Liver (tissue), 8 donors: ENCODE measurements at regions not wholly inside any gene's neighbourhood (a gene's known extent, or its start where the extent isn't known, plus 50 kb on each side); places are given as distances from the start of the nearest gene placed in this dataset.

ENCODE experiments used
- DNase-seq: peaks from one replicate; pipeline ENCODE4 v3.0.0-alpha.2; 2017; ENCODE audit warnings: low spot score
- H3K27ac ChIP-seq, 2 donors: one replicate each; pipeline ENCODE4 v1.7.0; 2013; ENCODE audit warnings: inconsistent platforms in 2 of 2, low read length in 2 of 2, control low read depth in 1 of 2, low read depth in 1 of 2, mild to moderate bottlenecking in 1 of 2
- H3K27me3 ChIP-seq, 4 donors: one replicate each; pipeline versions ENCODE4 v1.6.1 to v1.7.0; 2013; ENCODE audit warnings: low read length in 3 of 4, inconsistent platforms in 1 of 4, mild to moderate bottlenecking in 1 of 4, moderate library complexity in 1 of 4; ENCODE audit not compliant: control insufficient read depth in 4 of 4, insufficient read depth in 4 of 4
- H3K36me3 ChIP-seq, 4 donors: one replicate each; pipeline versions ENCODE4 v1.6.1 to v1.7.0; 2013; ENCODE audit warnings: low read length in 3 of 4, mild to moderate bottlenecking in 3 of 4, low read depth in 1 of 4, moderate library complexity in 1 of 4; ENCODE audit not compliant: control insufficient read depth in 4 of 4, insufficient read depth in 3 of 4
- H3K4me1 ChIP-seq, 4 donors: one replicate each; pipeline versions ENCODE4 v1.6.1 to v1.7.0; 2013; ENCODE audit warnings: low read length in 3 of 4, mild to moderate bottlenecking in 3 of 4, moderate library complexity in 1 of 4; ENCODE audit not compliant: control insufficient read depth in 4 of 4, insufficient read depth in 4 of 4
- H3K4me3 ChIP-seq, 3 donors: one replicate each; pipeline versions ENCODE4 v1.6.1 to v1.7.0; 2013; ENCODE audit warnings: low read length in 3 of 3, control low read depth in 1 of 3, low read depth in 1 of 3, mild to moderate bottlenecking in 1 of 3
- H3K9ac ChIP-seq, 2 donors: one replicate each; pipeline ENCODE4 v1.7.0; 2013; ENCODE audit warnings: low read length in 2 of 2, mild to moderate bottlenecking in 2 of 2, moderate library complexity in 2 of 2, control low read depth in 1 of 2, low read depth in 1 of 2
- H3K9me3 ChIP-seq, 4 donors: one replicate each; pipeline versions ENCODE4 v1.6.1 to v1.7.0; 2013; ENCODE audit warnings: low read length in 3 of 4; ENCODE audit not compliant: control insufficient read depth in 4 of 4
- ATF3 ChIP-seq: IDR thresholded peaks from 2 replicates; pipeline ENCODE4 v1.6.1; 2016; ENCODE audit warnings: antibody characterized with exemption
- CTCF ChIP-seq: fragments of 150-350 bp; IDR thresholded peaks from 2 replicates; pipeline ENCODE4 v1.5.1; 2017; ENCODE audit warnings: improper control_type of control experiment, low read depth, low read length; ENCODE audit not compliant: missing input control
- EGR1 ChIP-seq, 2 donors: IDR thresholded peaks; 2 replicates each; pipeline ENCODE4 v1.6.1; 2016 to 2018; ENCODE audit warnings: antibody characterized with exemption in 2 of 2, low read depth in 2 of 2
- FOXA1 ChIP-seq: IDR thresholded peaks from 2 replicates; pipeline ENCODE4 v1.6.1; 2016; ENCODE audit warnings: antibody characterized with exemption
- FOXA2 ChIP-seq: IDR thresholded peaks from 2 replicates; pipeline ENCODE4 v1.6.1; 2016; ENCODE audit warnings: antibody characterized with exemption
- GABPA ChIP-seq, 2 donors: IDR thresholded peaks in 1 of 2; conservative IDR thresholded peaks in 1 of 2; 2 replicates each; pipeline ENCODE4 v1.6.1; 2016; ENCODE audit warnings: antibody characterized with exemption in 2 of 2, mild to moderate bottlenecking in 1 of 2, moderate library complexity in 1 of 2
- HNF4A ChIP-seq, 2 donors: conservative IDR thresholded peaks; 2 replicates each; pipeline ENCODE4 v1.6.1; 2016; ENCODE audit warnings: antibody characterized with exemption in 2 of 2, mild to moderate bottlenecking in 2 of 2
- HNF4G ChIP-seq: IDR thresholded peaks from 2 replicates; pipeline ENCODE4 v1.6.1; 2016; ENCODE audit warnings: antibody characterized with exemption
- JUND ChIP-seq, 2 donors: IDR thresholded peaks; 2 replicates each; pipeline ENCODE4 v1.6.1; 2016; ENCODE audit warnings: antibody characterized with exemption in 2 of 2
- MAX ChIP-seq: IDR thresholded peaks from 2 replicates; pipeline ENCODE4 v1.6.1; 2016; ENCODE audit warnings: antibody characterized with exemption
- NR2F2 ChIP-seq: IDR thresholded peaks from 2 replicates; pipeline ENCODE4 v1.6.1; 2016; ENCODE audit warnings: antibody characterized with exemption
- RAD21 ChIP-seq, 2 donors: IDR thresholded peaks; 2 replicates each; pipeline ENCODE4 v1.6.1; 2016; ENCODE audit warnings: antibody characterized with exemption in 2 of 2, mild to moderate bottlenecking in 2 of 2
- REST ChIP-seq: IDR thresholded peaks from 2 replicates; pipeline ENCODE4 v1.6.1; 2016; ENCODE audit warnings: antibody characterized with exemption, mild to moderate bottlenecking
- RXRA ChIP-seq, 2 donors: IDR thresholded peaks; 2 replicates each; pipeline ENCODE4 v1.6.1; 2017 to 2018; ENCODE audit warnings: antibody characterized with exemption in 2 of 2, mild to moderate bottlenecking in 1 of 2
- SP1 ChIP-seq: IDR thresholded peaks from 2 replicates; pipeline ENCODE4 v1.6.1; 2018; ENCODE audit warnings: antibody characterized with exemption, mild to moderate bottlenecking
- TAF1 ChIP-seq: conservative IDR thresholded peaks from 2 replicates; pipeline ENCODE4 v1.6.1; 2016; ENCODE audit warnings: antibody characterized with exemption, mild to moderate bottlenecking
- YY1 ChIP-seq: IDR thresholded peaks from 2 replicates; pipeline ENCODE4 v1.6.1; 2016; ENCODE audit warnings: antibody characterized with exemption, mild to moderate bottlenecking
- ZBTB33 ChIP-seq: IDR thresholded peaks from 2 replicates; pipeline ENCODE4 v1.6.1; 2016; ENCODE audit warnings: antibody characterized with exemption
- WGBS: extraction: QIAGEN DNeasy Blood & Tissue Kit; methylation state at CpG from one replicate; pipeline ENCODE4 v1.1.7; 2013; 5-methylcytosine and 5-hydroxymethylcytosine counted together
- donor health status: healthy.
- donor health status: healthy.
- donor health status: healthy.
- donor health status: healthy.
- donor health status: healthy.

- H3K27ac ChIP-seq, result no peak overlapping the region
- H3K9ac ChIP-seq, result no peak overlapping the region
- no peak overlapping the region for H3K4me3 ChIP-seq
- WGBS, result 80% methylated on average over 2 of the region's 2 CpGs
- H3K36me3 ChIP-seq, result no peaks in the 10 kb centered on the region
- DNase-seq, result no peak
- no peak for TF ChIP-seq REST
- no peak for TF ChIP-seq JUND (IDR thresholded peaks at IDR 0.05)
- no peak for TF ChIP-seq ZBTB33
- no peak for TF ChIP-seq HNF4A (conservative IDR thresholded peaks at IDR 0.05)
- TF ChIP-seq YY1, result no peak
- no peak for TF ChIP-seq GABPA (IDR thresholded peaks at IDR 0.05 in 1 of 2, conservative IDR thresholded peaks at IDR 0.05 in 1 of 2)
- no peak for TF ChIP-seq HNF4G
- TF ChIP-seq NR2F2, result no peak
- TF ChIP-seq TAF1, result no peak
- no peak for TF ChIP-seq ATF3
- no peak for TF ChIP-seq FOXA2
- TF ChIP-seq SP1, result no peak
- no peak for TF ChIP-seq CTCF
- no peak for TF ChIP-seq RAD21 (IDR thresholded peaks at IDR 0.05)
- TF ChIP-seq FOXA1, result no peak
- TF ChIP-seq MAX, result no peak
- TF ChIP-seq EGR1 (IDR thresholded peaks at IDR 0.05; ENCODE audit: low read depth in 2 of 2), result no peak
- no peak for TF ChIP-seq RXRA (IDR thresholded peaks at IDR 0.05)
- peaks cover 0 to 11% (median 0%) of the 10 kb centered on the region in 4 donors for H3K9me3 ChIP-seq
- H3K27me3 ChIP-seq, result no peaks in the 10 kb centered on the region
- H3K4me1 ChIP-seq, result no peaks in the 10 kb centered on the region
These were observed 667.3 kb downstream of the DTWD2 start for GRCh38 chr5:118321081-118321480.

DNA sequence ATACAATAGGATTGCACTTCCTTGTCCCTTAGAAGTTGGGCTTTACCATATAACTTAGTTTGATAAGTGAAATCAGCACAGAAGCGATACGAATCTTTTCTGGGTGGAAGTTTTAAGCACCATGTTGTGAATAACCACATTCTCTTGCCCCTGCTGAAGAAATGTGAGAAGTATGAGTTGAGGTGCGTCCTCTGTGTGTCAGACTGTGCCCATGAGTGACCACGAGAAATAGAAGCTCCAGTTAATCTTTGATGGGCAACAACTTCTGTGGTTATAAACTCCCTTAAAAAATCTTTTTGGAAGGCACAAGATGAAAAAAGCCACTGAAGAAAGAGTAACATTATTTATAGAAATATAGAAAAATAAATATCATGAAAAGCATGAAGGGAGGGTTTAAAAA lies 668.2 kb downstream of the DTWD2 start:
- Histone ChIP-seq H3K36me3 (no peaks in the 10 kb centered on the region), H3K4me1 (no peaks in the 10 kb centered on the region), H3K9ac (no peak overlapping the region), H3K4me3 (no peak overlapping the region), H3K27ac (no peak overlapping the region), H3K9me3 (peaks cover 0 to 11% (median 0%) of the 10 kb centered on the region in 4 donors), H3K27me3 (no peaks in the 10 kb centered on the region)
- no peak for TF ChIP-seq ZBTB33
- TF ChIP-seq FOXA1, result no peak
- no peak for TF ChIP-seq JUND (IDR thresholded peaks at IDR 0.05)
- no peak for TF ChIP-seq SP1
- TF ChIP-seq TAF1, result no peak
- no peak for TF ChIP-seq EGR1 (IDR thresholded peaks at IDR 0.05; ENCODE audit: low read depth in 2 of 2)
- no peak for TF ChIP-seq HNF4A (conservative IDR thresholded peaks at IDR 0.05)
- DNase-seq, result no peak
- 85% methylated on average over 4 of the region's 4 CpGs for WGBS
